ENCODE measurements at regions not wholly inside any gene's neighbourhood (a gene's known extent, or its start where the extent isn't known, plus 50 kb on each side); places are given as distances from the start of the nearest gene placed in this dataset. TPM values are rescaled to one million over a fixed set of nuclear protein-coding genes. Genes with fewer than 3 reads are reported as not detected.
"Not testable (repeated sequence)": the region's sequence is repeated elsewhere in the genome, so short reads cannot be mapped to it uniquely, and the experiment has no call there.

DNA sequence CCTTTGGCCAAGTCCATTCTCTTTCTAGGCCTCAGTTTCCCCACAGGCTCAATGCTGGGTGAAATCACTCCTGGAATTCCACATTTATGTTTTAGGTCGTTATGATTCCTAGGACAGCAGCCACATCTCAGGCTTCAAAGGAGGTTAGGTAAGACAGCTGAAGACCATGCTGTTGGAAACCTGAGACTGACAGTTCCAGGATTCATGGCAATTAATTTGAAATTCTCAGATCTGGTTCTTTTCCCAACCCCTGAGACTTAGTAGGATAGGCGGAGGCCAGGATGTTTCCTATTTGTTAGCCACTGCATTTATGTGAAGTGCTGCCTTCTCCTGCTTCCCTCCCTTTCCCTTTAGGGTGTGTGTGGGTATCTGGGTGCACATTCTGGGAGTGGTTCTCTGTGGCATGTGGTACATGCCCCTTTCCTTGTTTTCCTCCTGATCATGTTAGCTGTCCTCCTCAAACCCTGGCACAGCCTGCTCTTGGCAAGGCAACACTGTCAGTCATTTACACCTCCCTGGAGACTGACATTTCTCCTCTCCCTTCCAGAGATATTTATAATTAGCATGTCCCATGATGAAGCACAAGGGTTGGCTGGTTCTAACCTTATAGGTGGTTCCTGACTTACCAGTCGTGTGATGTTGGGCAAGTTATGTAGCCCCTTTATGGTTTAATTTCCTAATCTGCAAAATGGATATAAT is 91.4 kb upstream of the SALL1 start:
- no peak for DNase-seq (ENCODE audit: low read depth in 2 of 3, low spot score in 2 of 3)

GRCh38 chr16:51239196-51239595 is 88.1 kb upstream of the SALL1 start:
- no peak for DNase-seq (ENCODE audit: low read depth in 2 of 3, low spot score in 2 of 3)

DNA sequence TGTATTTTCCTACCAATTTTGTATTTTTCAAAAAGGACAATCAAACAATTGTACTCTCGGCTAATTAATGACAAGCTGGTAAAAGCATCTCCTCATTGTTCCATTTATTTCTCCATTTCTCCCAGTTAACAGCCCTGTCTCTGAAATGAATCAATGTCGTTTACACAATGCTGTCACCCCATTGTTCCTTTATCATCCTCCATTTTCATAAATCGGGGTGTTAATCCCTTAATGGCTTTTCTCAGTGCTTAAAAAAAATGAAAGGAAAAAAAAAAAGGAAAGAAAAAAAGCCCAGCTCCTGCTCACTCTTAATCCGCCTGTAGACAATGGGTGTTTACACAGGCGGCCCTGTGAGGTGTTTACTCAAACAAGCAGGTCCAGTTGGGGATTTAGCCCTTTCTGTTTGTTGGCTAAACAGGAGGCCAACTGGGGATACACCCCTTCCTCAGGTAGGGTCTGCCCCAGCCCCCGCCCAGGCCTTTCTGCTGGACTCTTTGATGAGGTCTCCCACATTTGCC is 86.8 kb upstream of the SALL1 start:
- DNase-seq (ENCODE audit: low read depth in 2 of 3, low spot score in 2 of 3), result no peak

DNA sequence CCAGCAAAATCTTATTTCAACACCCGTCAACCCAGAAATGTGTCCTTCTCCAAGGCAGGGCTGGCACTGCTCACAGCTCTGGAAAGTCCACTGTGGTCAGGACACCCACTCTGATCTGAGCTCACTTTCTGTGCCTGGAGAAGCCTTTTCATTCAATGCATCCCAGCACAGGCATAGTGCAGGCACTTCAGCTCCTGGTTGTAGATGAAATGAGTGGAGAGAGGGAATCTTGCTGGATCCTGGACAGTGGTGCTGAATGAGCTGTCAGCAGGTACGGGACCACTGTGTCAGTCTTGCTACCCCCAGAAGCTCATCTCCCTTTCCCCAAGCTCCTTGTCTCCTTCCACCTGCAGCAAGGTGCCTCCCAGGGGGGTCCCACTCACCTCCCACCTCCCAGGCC is 86.1 kb upstream of the SALL1 start:
- no peak for DNase-seq (ENCODE audit: low read depth in 2 of 3, low spot score in 2 of 3)

DNA sequence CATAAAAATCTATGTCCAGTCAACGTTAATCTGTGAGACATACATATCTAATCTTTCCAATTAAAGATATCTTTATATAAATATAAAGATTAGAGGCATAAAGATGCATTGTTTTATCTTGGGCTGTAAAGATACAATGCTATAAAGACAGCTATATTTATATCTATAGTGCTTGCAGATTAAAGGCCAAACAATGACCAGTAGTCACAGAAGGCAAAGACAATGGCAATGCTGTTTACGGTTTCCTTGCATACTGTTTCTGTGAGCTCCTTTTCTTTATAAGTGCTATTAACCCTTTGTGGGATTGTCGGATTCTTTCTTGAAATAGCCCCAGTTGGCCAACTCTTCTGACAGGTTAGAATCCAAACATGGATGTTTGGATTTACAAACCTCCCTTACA is 85.5 kb upstream of the SALL1 start:
- no peak for DNase-seq (ENCODE audit: low read depth in 2 of 3, low spot score in 2 of 3)

- DNase-seq (ENCODE audit: low read depth in 2 of 3, low spot score in 2 of 3), result no peak
Measured at GRCh38 chr16:51231702-51232101, 80.6 kb upstream of the SALL1 start.

DNA sequence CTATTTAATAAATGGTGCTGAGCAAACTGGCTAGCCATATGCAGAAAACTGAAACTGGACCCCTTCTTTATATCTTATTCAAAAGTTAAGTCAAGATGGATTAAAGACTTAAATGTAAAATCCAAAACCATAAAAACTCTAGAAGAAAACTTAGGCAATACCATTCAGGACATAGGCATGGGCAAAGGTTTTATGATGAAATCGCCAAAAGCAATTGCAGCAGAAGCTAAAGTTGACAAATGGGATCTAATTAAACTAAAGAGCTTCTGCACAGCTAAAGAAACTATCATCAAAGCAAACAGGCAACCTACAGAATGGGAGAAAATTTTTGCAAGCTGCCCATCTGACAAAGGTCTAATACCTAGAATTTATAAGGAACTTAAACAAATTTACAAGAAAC is 79.0 kb upstream of the SALL1 start:
- not testable (repeated sequence) for DNase-seq (ENCODE audit: low read depth in 2 of 3, low spot score in 2 of 3)

- DNase-seq (ENCODE audit: low read depth in 2 of 3, low spot score in 2 of 3), result no peak
Measured at GRCh38 chr16:51228097-51228659, 77.1 kb upstream of the SALL1 start.

- no peak for DNase-seq (ENCODE audit: low read depth in 2 of 3, low spot score in 2 of 3)
Measured at GRCh38 chr16:51225878-51226277, 74.8 kb upstream of the SALL1 start.

GRCh38 chr16:51224317-51224716 is 73.2 kb upstream of the SALL1 start:
- no peak for DNase-seq (ENCODE audit: low read depth in 2 of 3, low spot score in 2 of 3)

DNA sequence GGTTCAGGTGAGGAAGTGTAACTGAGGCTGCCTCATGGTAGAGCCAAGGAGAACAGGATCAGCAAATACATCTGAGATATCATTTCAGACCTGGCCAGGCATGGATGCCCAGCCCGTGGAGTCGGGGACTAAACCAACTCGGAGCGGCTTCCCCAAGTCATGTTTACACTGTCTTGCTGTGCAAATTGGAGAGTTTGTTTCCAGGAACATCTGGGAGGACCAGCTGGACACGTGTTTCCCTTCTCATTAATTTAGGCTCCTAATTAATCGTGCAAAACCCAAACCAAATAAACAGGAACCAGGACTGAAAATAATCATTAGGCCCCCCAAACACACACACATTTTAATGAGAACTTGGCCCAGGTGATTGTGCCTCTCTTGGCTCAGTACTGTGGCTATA is 70.9 kb upstream of the SALL1 start:
- DNase-seq (ENCODE audit: low read depth in 2 of 3, low spot score in 2 of 3), result no peak

DNA sequence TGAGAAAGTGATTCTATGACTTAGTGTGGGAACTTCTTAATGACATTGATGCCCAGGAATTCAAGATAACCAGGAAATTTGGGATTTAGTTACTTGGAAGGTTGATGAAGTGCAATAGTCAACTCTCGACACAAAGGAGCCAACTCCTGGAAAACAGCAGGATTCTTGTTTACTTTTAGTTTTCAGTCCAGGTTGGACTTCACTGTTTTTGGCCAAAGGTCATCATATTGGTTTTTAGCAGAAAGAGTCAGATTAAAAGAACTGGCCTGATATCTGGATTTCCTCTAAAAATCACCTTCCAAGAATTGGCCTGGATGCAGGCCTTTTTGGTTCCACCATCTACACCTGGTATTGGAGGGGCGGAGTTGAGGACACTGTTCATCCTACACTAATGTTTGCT is 60.1 kb upstream of the SALL1 start:
- DNase-seq (ENCODE audit: low read depth in 2 of 3, low spot score in 2 of 3), result no peak

GRCh38 chr16:51210087-51210486 is 59.0 kb upstream of the SALL1 start:
- no peak for DNase-seq (ENCODE audit: low read depth in 2 of 3, low spot score in 2 of 3)

GRCh38 chr16:51201604-51202003 is 50.5 kb upstream of the SALL1 start:
- DNase-seq (ENCODE audit: low read depth in 2 of 3, low spot score in 2 of 3), result no peak

Small RNAs in the stretch of these regions (small RNA-seq; reads per million reads assigned to genes)
- gene AC137527.1, result not detected
